DND-41 (cell line): ENCODE measurements at regions not wholly inside any gene's neighbourhood (a gene's known extent, or its start where the extent isn't known, plus 50 kb on each side); places are given as distances from the start of the nearest gene placed in this dataset.

Source experiments
- CTCF ChIP-seq: IDR thresholded peaks from 2 replicates; pipeline ENCODE4 v1.5.1; 2012; ENCODE audit warnings: borderline replicate concordance, low read length, moderate library complexity, mild to moderate bottlenecking; ENCODE audit not compliant: poor library complexity, severe bottlenecking; ENCODE audit errors: extremely low read depth
- EZH2 ChIP-seq: IDR thresholded peaks from 3 replicates; pipeline ENCODE4 v1.6.1; 2012; ENCODE audit warnings: borderline replicate concordance, low read depth, mild to moderate bottlenecking, moderate library complexity, low read length, inconsistent platforms; ENCODE audit not compliant: severe bottlenecking

DNA sequence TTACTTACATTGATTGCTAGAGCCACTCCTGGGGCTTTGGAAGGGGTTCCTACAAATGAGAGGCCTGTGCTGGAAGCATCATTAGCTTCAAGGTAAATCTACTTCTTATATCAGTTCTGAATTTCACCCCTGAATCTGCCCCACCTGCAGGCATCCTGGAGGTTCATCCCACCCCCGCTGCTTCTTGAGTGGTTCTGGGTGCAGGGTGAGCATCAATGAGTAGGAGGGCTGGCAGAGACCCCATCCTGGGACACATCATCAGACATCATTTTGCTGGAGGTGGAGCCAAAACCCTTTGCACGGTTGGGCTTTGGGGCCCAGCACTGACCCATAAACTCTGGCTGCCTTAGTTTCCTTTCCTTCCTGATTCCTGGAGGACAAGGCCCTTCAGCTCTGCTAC is 143.7 kb downstream of the PTPN20 start:
- TF ChIP-seq CTCF = no peak
- TF ChIP-seq EZH2 = no peak
